Effector memory CD8-positive, alpha-beta T cell (primary cell): ENCODE measurements at regions not wholly inside any gene's neighbourhood (a gene's known extent, or its start where the extent isn't known, plus 50 kb on each side); places are given as distances from the start of the nearest gene placed in this dataset.
"Not testable (repeated sequence)": the region's sequence is repeated elsewhere in the genome, so short reads cannot be mapped to it uniquely, and the experiment has no call there.

Experiments
- ATAC-seq: fragments of 150-1000 bp; cut with Tn5 transposase; replicated peaks from 2 replicates; pipeline ENCODE4 v1.10.0; 2021; ENCODE audit warnings: mild to moderate bottlenecking, moderate library complexity
- DNase-seq, 3 experiments: peaks; one replicate each; pipeline ENCODE4 v3.0.0; 2021
- H3K27ac Mint-ChIP-seq, 2 donors: one replicate each; pipeline ENCODE4 v1.8.0; 2022; ENCODE audit warnings: mild to moderate bottlenecking in 2 of 2, mixed read lengths in 2 of 2, moderate library complexity in 2 of 2
- H3K27me3 Mint-ChIP-seq, 2 donors: one replicate each; pipeline ENCODE4 v1.8.0; 2022; ENCODE audit warnings: mixed read lengths in 2 of 2
- H3K36me3 Mint-ChIP-seq: one replicate; pipeline ENCODE4 v1.8.0; 2022; ENCODE audit warnings: mild to moderate bottlenecking, moderate library complexity, mixed read lengths; ENCODE audit not compliant: insufficient read depth
- H3K4me1 Mint-ChIP-seq, 2 donors: one replicate each; pipeline ENCODE4 v1.8.0; 2022; ENCODE audit warnings: low read depth in 2 of 2, mixed read lengths in 2 of 2
- H3K4me3 Mint-ChIP-seq, 2 donors: one replicate each; pipeline ENCODE4 v1.8.0; 2022; ENCODE audit warnings: mild to moderate bottlenecking in 2 of 2, mixed read lengths in 2 of 2, moderate library complexity in 2 of 2
- H3K9me3 Mint-ChIP-seq, 2 donors: one replicate each; pipeline ENCODE4 v1.8.0; 2022; ENCODE audit warnings: mixed read lengths in 2 of 2

DNA sequence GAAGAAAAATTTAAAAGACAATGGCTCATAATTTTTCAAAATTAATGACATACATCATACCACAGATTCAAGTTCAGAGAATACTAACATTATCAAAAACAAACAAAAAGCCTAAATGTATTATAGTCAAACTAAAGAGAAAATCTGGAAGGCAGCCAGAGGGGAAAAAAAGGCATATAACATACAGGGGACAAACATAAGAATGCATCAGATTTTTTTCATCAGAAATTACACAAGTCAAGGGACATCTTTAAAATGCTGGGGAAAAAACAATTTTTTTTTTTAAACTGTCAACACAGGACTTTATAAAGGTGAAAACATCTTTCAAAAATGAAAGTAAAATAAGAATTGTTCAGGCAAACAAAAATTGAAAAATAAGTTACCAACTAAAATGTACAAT, 478.4 kb upstream of the PLXNA2 start:
- DNase-seq: no peak
- Mint-ChIP-seq H3K36me3 (no peaks in the 10 kb centered on the region), H3K27me3 (peaks cover 7 to 15% of the 10 kb centered on the region in 2 donors), H3K9me3 (peaks cover 7 to 15% of the 10 kb centered on the region in 2 donors), H3K4me3 (no peak overlapping the region), H3K4me1 (no peaks in the 10 kb centered on the region), H3K27ac (no peak overlapping the region)
- ATAC-seq: no peak

DNA sequence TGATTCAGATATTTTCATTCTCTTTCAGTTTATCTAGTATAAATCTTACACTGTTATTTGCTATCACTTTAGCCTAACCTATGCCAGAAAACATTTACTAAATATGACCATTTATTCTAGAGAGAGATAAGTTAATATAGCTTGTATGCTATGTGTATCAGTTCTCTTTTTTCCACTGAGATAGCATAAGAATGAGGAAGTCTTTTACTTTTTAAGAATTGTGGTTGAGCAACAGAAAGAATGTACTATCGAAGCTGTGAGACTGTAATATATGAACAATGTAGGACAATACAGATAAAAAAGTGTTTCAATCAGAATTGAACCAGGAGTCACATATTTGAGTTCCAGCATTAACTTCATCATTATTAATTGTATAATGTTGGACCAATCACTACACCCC, 479.9 kb upstream of the PLXNA2 start:
- H3K4me1 Mint-ChIP-seq: no peaks in the 10 kb centered on the region
- no peak overlapping the region for H3K27ac Mint-ChIP-seq
- peaks cover 4 to 7% of the 10 kb centered on the region in 2 donors for H3K27me3 Mint-ChIP-seq
- DNase-seq (no peak), ATAC-seq (no peak)
- no peak overlapping the region for H3K4me3 Mint-ChIP-seq
- no peaks in the 10 kb centered on the region for H3K36me3 Mint-ChIP-seq
- H3K9me3 Mint-ChIP-seq: peaks cover 4 to 13% of the 10 kb centered on the region in 2 donors

- no peak overlapping the region for H3K27ac Mint-ChIP-seq
- H3K4me3 Mint-ChIP-seq: no peak overlapping the region
- no peak for DNase-seq
- H3K9me3 Mint-ChIP-seq: no peaks in the 10 kb centered on the region
- no peaks in the 10 kb centered on the region for H3K4me1 Mint-ChIP-seq
- no peak for ATAC-seq
- no peaks in the 10 kb centered on the region for H3K27me3 Mint-ChIP-seq
- H3K36me3 Mint-ChIP-seq: no peaks in the 10 kb centered on the region
Observed at GRCh38 chr1:208728815-208729214, 484.6 kb upstream of the PLXNA2 start.

DNA sequence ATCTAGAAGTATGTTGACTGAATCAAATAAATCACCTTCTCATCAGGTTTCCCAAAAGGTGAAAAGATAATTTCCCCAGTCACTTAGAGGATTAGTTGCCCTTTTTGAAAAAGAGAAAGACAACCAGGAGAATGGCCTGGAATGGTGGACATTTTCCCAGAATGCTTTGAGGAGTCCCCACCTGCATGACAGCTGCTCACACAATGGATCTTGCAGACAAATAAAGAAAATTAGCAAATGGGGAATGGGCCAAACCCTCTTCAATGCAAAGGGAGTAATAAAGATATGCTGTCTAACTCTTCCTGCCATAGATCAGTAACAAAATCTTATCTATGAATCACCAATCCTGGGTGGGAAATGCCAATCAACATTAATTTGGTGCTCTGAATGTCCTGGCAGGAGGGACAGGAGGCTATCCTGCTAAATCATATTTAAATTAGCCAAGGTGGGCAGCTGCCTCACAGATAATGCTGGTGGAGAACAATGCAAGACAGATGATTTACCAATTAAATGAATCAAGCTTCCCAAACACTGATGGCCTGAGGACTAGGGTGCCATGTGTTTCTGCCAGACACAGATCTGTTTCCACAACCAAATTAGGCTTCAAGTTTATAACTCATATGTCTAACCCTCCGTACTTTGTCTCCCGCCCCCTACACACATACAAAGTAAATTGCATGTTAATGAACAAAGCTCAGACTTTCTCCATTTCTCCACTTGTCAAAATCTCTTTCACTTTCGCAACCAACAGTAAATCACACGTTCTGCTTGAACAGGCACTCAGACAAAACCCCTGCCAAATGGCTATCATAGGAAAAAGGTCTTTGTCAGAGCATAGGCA, 488.0 kb upstream of the PLXNA2 start:
- H3K36me3 Mint-ChIP-seq: no peaks in the 10 kb centered on the region
- H3K27ac Mint-ChIP-seq: peak overlapping the region in 1 of 2 donors; percentile 2
- no peaks in the 10 kb centered on the region for H3K27me3 Mint-ChIP-seq
- H3K4me1 Mint-ChIP-seq: no peaks in the 10 kb centered on the region
- ATAC-seq (no peak), DNase-seq (no peak)
- H3K4me3 Mint-ChIP-seq: peak overlapping the region in 1 of 2 donors; percentile 13
- peaks cover 0 to 1% of the 10 kb centered on the region in 2 donors for H3K9me3 Mint-ChIP-seq

- ATAC-seq: no peak
- H3K4me1 Mint-ChIP-seq: no peaks in the 10 kb centered on the region
- peaks cover 0 to 1% of the 10 kb centered on the region in 2 donors for H3K9me3 Mint-ChIP-seq
- no peak for DNase-seq
- no peaks in the 10 kb centered on the region for H3K36me3 Mint-ChIP-seq
- no peak overlapping the region for H3K27ac Mint-ChIP-seq
- H3K27me3 Mint-ChIP-seq: no peaks in the 10 kb centered on the region
- no peak overlapping the region for H3K4me3 Mint-ChIP-seq
Observed at GRCh38 chr1:208737161-208737560, 493.0 kb upstream of the PLXNA2 start.

DNA sequence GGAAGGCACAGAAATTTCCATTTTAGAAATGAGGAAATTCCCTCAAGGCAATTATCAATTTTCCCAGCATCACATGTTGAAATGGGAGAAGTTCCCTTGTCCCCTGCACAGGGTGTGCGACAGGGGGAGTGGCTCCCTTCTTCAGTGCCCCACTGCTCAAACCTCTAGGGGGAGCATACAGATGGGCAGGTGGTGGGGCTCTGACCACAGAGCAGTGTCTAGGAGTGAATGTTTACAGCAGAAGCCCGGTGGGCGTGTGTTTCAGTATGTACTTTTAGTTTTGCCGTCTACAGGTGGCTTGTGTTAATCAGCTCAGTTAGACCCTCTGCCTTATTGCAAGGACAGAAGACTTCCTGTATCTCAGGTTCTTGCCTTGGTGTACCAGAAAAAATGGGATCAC, 493.7 kb upstream of the PLXNA2 start:
- Mint-ChIP-seq H3K9me3 (peaks cover 0 to 1% of the 10 kb centered on the region in 2 donors), H3K27me3 (no peaks in the 10 kb centered on the region), H3K36me3 (no peaks in the 10 kb centered on the region), H3K4me3 (no peak overlapping the region), H3K27ac (no peak overlapping the region), H3K4me1 (no peaks in the 10 kb centered on the region)
- ATAC-seq (no peak), DNase-seq (no peak)

DNA sequence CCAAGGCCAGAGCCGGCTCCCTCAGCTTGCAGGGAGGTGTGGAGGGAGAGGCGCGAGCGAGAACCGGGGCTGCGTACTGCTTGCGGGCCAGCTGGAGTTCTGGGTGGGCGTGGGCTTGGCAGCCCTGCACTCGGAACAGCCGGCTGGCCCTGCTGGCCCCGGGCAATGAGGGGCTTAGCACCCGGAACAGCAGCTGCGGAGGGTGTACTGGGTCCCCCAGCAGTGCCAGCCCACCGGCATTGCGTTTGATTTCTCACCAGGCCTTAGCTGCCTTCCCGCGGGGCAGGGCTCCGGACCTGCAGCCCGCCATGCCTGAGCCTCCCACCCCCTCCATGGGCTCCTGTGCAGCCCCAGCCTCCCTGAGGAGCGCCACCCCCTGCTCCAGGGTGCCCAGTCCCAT, 495.5 kb upstream of the PLXNA2 start:
- H3K4me1 Mint-ChIP-seq: not testable (repeated sequence)

GRCh38 chr1:208741296-208741695, 497.1 kb upstream of the PLXNA2 start:
- ATAC-seq (no peak), DNase-seq (no peak)
- H3K36me3 Mint-ChIP-seq: no peaks in the 10 kb centered on the region
- H3K27ac Mint-ChIP-seq: no peak overlapping the region
- H3K4me3 Mint-ChIP-seq: no peak overlapping the region
- H3K27me3 Mint-ChIP-seq: no peaks in the 10 kb centered on the region
- no peaks in the 10 kb centered on the region for H3K4me1 Mint-ChIP-seq
- no peaks in the 10 kb centered on the region for H3K9me3 Mint-ChIP-seq

More for the DNA sequence above, 495.5 kb upstream of the PLXNA2 start:
- DNase-seq, H3K9me3 Mint-ChIP-seq, H3K27me3 Mint-ChIP-seq, H3K4me3 Mint-ChIP-seq, ATAC-seq, H3K27ac Mint-ChIP-seq, H3K36me3 Mint-ChIP-seq: not testable (repeated sequence)

DNA sequence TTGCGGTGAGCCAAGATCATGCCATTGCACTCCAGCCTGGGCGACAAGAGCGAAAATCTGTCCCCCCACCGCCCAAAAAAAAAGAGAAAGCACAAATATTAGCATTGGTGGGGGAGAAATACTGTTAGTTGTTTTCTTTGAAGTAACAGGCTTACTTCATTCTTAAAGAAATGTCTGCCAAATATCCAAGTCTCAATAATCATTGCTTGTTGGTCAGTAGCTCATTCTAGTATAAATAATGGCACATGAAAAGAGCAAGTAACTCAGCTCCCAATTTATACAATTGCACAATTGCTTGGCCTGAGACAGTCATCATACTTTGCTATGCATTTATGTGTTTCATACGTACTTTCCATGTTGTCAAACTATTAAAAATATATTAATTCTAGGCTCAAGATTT, 499.2 kb upstream of the PLXNA2 start:
- Mint-ChIP-seq H3K36me3 (no peaks in the 10 kb centered on the region), H3K27ac (no peak overlapping the region), H3K4me3 (no peak overlapping the region), H3K27me3 (no peaks in the 10 kb centered on the region), H3K9me3 (peaks cover 0 to 8% of the 10 kb centered on the region in 2 donors), H3K4me1 (no peaks in the 10 kb centered on the region)
- no peak for DNase-seq
- ATAC-seq: no peak

- H3K36me3 Mint-ChIP-seq: no peaks in the 10 kb centered on the region
- H3K27ac Mint-ChIP-seq: no peak overlapping the region
- H3K4me1 Mint-ChIP-seq: no peaks in the 10 kb centered on the region
- H3K9me3 Mint-ChIP-seq: peaks cover 0 to 8% of the 10 kb centered on the region in 2 donors
- H3K4me3 Mint-ChIP-seq: no peak overlapping the region
- no peak for ATAC-seq
- no peak for DNase-seq
- H3K27me3 Mint-ChIP-seq: no peaks in the 10 kb centered on the region
Observed at GRCh38 chr1:208747979-208748378, 503.8 kb upstream of the PLXNA2 start.

DNA sequence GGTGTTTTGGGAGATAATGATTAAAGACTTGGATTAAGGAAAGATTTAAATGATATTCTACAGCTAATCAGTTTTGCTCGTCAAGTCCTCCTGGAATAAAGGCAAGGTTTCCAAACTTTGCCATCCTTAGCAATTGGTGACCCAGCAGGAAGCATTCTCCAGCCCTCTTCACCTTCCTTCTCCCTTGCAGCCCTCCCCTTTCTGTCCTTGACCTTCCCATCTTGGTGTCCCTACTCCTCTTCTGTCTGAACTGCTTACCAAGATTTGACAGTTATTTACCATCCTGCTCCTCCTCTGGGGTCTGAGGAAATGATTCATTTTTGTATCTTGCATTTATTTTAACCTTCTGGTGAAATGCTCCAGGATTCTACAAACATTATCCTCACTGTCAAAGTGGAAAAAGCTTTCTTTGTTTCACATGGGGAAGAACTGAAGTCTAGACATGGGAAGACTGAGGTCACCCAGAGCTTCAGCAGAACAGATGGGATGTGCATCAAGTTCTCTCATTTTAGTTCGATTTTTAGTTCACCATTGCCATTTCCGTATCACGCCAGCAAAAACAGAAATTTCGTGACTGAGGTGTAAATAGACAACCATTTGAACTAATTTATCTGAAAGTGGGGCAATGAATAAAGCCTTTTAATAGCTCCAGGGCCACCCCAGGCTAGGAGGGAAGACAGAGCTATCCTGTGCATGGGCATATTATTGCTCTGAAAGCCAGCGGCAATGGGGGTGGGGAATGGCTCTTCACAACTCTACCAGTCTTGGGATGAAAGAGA, 504.4 kb upstream of the PLXNA2 start:
- Mint-ChIP-seq H3K27me3 (no peaks in the 10 kb centered on the region), H3K9me3 (peaks cover 0 to 11% of the 10 kb centered on the region in 2 donors), H3K36me3 (no peaks in the 10 kb centered on the region), H3K4me3 (no peak overlapping the region), H3K27ac (no peak overlapping the region), H3K4me1 (no peaks in the 10 kb centered on the region)
- DNase-seq (no peak), ATAC-seq (no peak)

DNA sequence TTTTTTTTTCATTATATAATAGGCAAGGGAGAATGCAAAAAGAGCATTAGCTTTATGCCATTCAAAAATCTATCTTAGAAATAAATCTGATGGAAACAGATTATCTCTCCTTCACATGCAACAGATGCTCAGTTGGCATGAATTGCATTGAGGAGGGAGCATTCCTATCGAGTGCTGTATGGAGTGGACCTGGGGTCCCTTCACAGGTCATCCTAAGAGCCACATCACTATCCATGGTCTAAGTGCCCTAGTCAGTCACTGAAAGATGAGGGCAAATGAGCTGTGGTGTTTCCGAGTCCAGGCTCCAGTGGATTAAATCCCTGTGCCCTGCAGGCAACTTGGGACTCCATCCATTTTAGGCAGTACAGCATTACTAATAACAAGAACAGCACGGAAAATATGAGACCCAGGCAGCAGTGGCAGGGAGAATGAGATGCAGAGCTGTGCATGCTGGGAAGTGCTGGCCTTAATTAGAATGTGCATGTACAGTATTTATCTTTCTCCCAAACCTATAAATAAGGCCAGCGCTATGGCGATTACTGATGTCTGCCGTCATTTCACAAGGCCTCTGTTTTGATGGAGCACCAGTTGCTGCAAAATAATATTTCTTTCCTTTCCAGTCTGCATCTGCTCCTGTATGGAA, 512.3 kb upstream of the PLXNA2 start:
- no peak overlapping the region for H3K27ac Mint-ChIP-seq
- DNase-seq (no peak), ATAC-seq (no peak)
- H3K4me1 Mint-ChIP-seq: no peaks in the 10 kb centered on the region
- H3K36me3 Mint-ChIP-seq: no peaks in the 10 kb centered on the region
- peaks cover 4 to 7% of the 10 kb centered on the region in 2 donors for H3K9me3 Mint-ChIP-seq
- H3K4me3 Mint-ChIP-seq: no peak overlapping the region
- no peaks in the 10 kb centered on the region for H3K27me3 Mint-ChIP-seq

DNA sequence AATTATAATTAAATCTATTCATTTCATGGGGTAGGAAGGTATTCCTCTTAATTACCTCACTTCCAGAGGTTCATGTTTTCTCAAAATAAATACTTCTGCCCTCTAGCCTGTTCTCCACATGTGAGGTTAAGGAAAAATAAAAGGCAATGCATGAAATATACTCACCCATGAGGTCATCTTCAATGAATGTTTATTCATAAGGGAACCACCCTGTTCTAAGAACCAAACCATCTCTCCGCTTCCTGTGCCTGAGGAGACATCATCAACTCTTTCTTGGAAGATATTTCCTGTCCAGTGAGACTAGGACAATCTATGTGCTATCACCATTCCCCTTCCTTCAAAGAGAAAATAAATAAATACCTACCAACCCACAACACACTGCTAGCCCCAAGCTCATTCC, 513.7 kb upstream of the PLXNA2 start:
- Mint-ChIP-seq H3K4me3 (no peak overlapping the region), H3K9me3 (peaks cover 4 to 7% of the 10 kb centered on the region in 2 donors), H3K27me3 (no peaks in the 10 kb centered on the region), H3K36me3 (no peaks in the 10 kb centered on the region), H3K4me1 (no peaks in the 10 kb centered on the region), H3K27ac (no peak overlapping the region)
- ATAC-seq: no peak
- no peak for DNase-seq
